Spleen (tissue), 7 donors: ENCODE measurements at regions not wholly inside any gene's neighbourhood (a gene's known extent, or its start where the extent isn't known, plus 50 kb on each side); places are given as distances from the start of the nearest gene placed in this dataset.

Experiments used
- POLR2A ChIP-seq, 3 donors: fragments of 450-650 bp; IDR thresholded peaks; one replicate each; pipeline ENCODE4 v1.5.1; 2017; ENCODE audit warnings: antibody characterized with exemption in 3 of 3, mild to moderate bottlenecking in 1 of 3
- POLR2AphosphoS5 ChIP-seq, 3 donors: sonication (generic); formaldehyde crosslinking; IDR thresholded peaks; one replicate each; pipeline ENCODE4 v1.5.1; 2017; ENCODE audit warnings: antibody characterized with exemption in 3 of 3
- TF ChIP-seq, protein P1 (sequence below), 11 experiments: fragments of 200-600 bp in 7 of 11; fragments of 450-650 bp in 4 of 11; sonication (generic) in 4 of 11; IDR thresholded peaks in 8 of 11; conservative IDR thresholded peaks in 3 of 11; 1 replicate in 7 of 11; 2 replicates in 4 of 11; pipeline versions ENCODE4 v1.4.0 to v1.8.0; 2016 to 2021; ENCODE audit warnings: antibody characterized with exemption in 11 of 11, inconsistent platforms in 4 of 11, mild to moderate bottlenecking in 1 of 11
- donor health status: DM: no; HTN: no; CAD: no; lungs with moderate emphysema.
- donor health status: DM: no; HTN: no; CAD: no.
- donor health status: DM: no; HTN: no; CAD: no.

DNA sequence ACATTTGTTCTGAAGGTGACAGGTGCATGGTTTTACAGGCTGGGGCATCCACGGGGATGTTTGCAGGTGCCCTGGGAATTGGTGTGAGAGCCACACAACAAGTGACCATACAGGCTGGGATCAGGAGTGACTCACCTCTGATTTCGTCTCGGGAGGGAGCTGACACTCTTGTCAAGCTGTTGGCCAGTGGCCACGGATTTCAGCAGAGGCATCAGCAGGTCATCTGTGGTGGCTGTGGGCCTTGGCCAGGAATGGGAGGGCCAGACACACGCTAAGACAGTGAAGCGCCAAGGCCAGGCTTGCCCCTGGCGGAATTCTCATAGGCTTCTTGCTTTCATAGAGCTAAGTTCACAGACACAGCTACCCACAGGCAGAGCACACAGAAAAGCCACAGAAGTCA is 108.6 kb downstream of the HSPH1 start:
- TF ChIP-seq POLR2A (IDR thresholded peaks at IDR 0.05) (no peak), POLR2AphosphoS5 (IDR thresholded peaks at IDR 0.05) (no peak)
- TF ChIP-seq, protein P1, sequence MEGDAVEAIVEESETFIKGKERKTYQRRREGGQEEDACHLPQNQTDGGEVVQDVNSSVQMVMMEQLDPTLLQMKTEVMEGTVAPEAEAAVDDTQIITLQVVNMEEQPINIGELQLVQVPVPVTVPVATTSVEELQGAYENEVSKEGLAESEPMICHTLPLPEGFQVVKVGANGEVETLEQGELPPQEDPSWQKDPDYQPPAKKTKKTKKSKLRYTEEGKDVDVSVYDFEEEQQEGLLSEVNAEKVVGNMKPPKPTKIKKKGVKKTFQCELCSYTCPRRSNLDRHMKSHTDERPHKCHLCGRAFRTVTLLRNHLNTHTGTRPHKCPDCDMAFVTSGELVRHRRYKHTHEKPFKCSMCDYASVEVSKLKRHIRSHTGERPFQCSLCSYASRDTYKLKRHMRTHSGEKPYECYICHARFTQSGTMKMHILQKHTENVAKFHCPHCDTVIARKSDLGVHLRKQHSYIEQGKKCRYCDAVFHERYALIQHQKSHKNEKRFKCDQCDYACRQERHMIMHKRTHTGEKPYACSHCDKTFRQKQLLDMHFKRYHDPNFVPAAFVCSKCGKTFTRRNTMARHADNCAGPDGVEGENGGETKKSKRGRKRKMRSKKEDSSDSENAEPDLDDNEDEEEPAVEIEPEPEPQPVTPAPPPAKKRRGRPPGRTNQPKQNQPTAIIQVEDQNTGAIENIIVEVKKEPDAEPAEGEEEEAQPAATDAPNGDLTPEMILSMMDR (IDR thresholded peaks at IDR 0.05 in 8 of 11, conservative IDR thresholded peaks at IDR 0.05 in 3 of 11), result no peak
